IMR-90 (cell line): ENCODE measurements at regions not wholly inside any gene's neighbourhood (a gene's known extent, or its start where the extent isn't known, plus 50 kb on each side); places are given as distances from the start of the nearest gene placed in this dataset.

Experiments used
- ATAC-seq: fragments of 200-7000 bp; cut with Tn5 transposase; 2 replicates; pipeline ENCODE4 v1.9.1; 2020; ENCODE audit warnings: low read depth, mild to moderate bottlenecking, moderate library complexity
- BruUV-seq: library from RNA; stranded (reverse); fragments of 400-500 nt; replicated peaks from 2 replicates; lab custom pipeline; 2021; lab: Mats Ljungman, UMichigan
- CTCF ChIA-PET: fragments of 300-600 bp; formaldehyde crosslinking; extraction: SDS; loops from one replicate; lab custom pipeline; 2021; ENCODE audit warnings: antibody characterized with exemption; lab: Yijun Ruan, JAX
- POLR2A ChIA-PET: fragments of 300-600 bp; sonication (Branson Sonifier 250); formaldehyde crosslinking; loops from one replicate; lab custom pipeline; 2022; ENCODE audit warnings: antibody characterized with exemption; ENCODE audit not compliant: unreplicated experiment; lab: Charles Lee
- DNase-seq: peaks from one replicate; pipeline ENCODE4 v3.0.0; 2013
- H2AFZ ChIP-seq: replicated peaks from 2 replicates; pipeline ENCODE3; 2013; ENCODE audit warnings: low read length, mild to moderate bottlenecking; ENCODE audit not compliant: poor library complexity
- H2AK5ac ChIP-seq: 2 replicates; pipeline ENCODE4 v1.6.1; 2013; ENCODE audit warnings: low read depth, low read length, inconsistent platforms
- H2AK9ac ChIP-seq: replicated peaks from 2 replicates; pipeline ENCODE3; 2013; ENCODE audit warnings: mild to moderate bottlenecking, low read depth, low read length, moderate library complexity; ENCODE audit not compliant: poor library complexity
- H2BK120ac ChIP-seq: 2 replicates; pipeline ENCODE4 v1.6.1; 2013; ENCODE audit warnings: low read depth, low read length, inconsistent platforms
- H2BK15ac ChIP-seq: 3 replicates; pipeline ENCODE4 v1.6.1; 2013; ENCODE audit warnings: low read depth, low read length, inconsistent platforms
- H2BK20ac ChIP-seq: 2 replicates; pipeline ENCODE4 v1.6.1; 2013; ENCODE audit warnings: low read depth, mild to moderate bottlenecking, inconsistent platforms, low read length, moderate library complexity
- H2BK5ac ChIP-seq: 2 replicates; pipeline ENCODE4 v1.6.1; 2013; ENCODE audit warnings: mild to moderate bottlenecking, low read depth, low read length, inconsistent platforms; ENCODE audit not compliant: poor library complexity, severe bottlenecking
- H3K14ac ChIP-seq: replicated peaks from 2 replicates; pipeline ENCODE4 v1.6.1; 2013; ENCODE audit warnings: low read depth, low read length, inconsistent platforms
- H3K18ac ChIP-seq: 2 replicates; pipeline ENCODE4 v1.6.1; 2013; ENCODE audit warnings: low read depth, low read length, control low read depth
- H3K23ac ChIP-seq: 2 replicates; pipeline ENCODE4 v1.6.1; 2013; ENCODE audit warnings: low read depth, low read length, inconsistent platforms
- H3K27ac ChIP-seq: 2 replicates; pipeline ENCODE4 v1.5.1; 2013; ENCODE audit warnings: mild to moderate bottlenecking, control low read depth, low read length; ENCODE audit not compliant: insufficient read depth
- H3K27me3 ChIP-seq: 2 replicates; pipeline ENCODE4 v1.6.1; 2013; ENCODE audit warnings: low read length; ENCODE audit not compliant: control insufficient read depth, insufficient read depth
- H3K36me3 ChIP-seq: 2 replicates; pipeline ENCODE4 v1.6.1; 2013; ENCODE audit warnings: low read length, mixed read lengths; ENCODE audit not compliant: control insufficient read depth, insufficient read depth
- H3K4ac ChIP-seq: 2 replicates; pipeline ENCODE4 v1.6.1; 2013; ENCODE audit warnings: low read depth, low read length, inconsistent platforms
- H3K4me1 ChIP-seq: 2 replicates; pipeline ENCODE4 v1.6.1; 2013; ENCODE audit warnings: low read length, mixed read lengths; ENCODE audit not compliant: control insufficient read depth, insufficient read depth
- H3K4me2 ChIP-seq: 2 replicates; pipeline ENCODE4 v1.6.1; 2013; ENCODE audit warnings: low read depth, mild to moderate bottlenecking, control low read depth, low read length, moderate library complexity
- H3K4me3 ChIP-seq: 2 replicates; pipeline ENCODE4 v1.5.1; 2013; ENCODE audit warnings: low read depth, mild to moderate bottlenecking, control low read depth, low read length, moderate library complexity; ENCODE audit not compliant: insufficient read depth
- H3K56ac ChIP-seq: 2 replicates; pipeline ENCODE4 v1.6.1; 2013; ENCODE audit warnings: low read length, inconsistent platforms; ENCODE audit not compliant: insufficient read depth; ENCODE audit errors: extremely low read depth
- H3K79me1 ChIP-seq, 2 experiments: 2 replicates each; pipeline ENCODE4 v1.6.1; 2013; ENCODE audit warnings: low read length in 2 of 2, inconsistent platforms in 1 of 2, low read depth in 1 of 2
- H3K9ac ChIP-seq: 2 replicates; pipeline ENCODE4 v1.6.1; 2013; ENCODE audit warnings: low read depth, low read length, control low read depth
- H3K9me1 ChIP-seq: 2 replicates; pipeline ENCODE4 v1.6.1; 2013; ENCODE audit warnings: low read length, inconsistent platforms; ENCODE audit not compliant: insufficient read depth
- H3K9me3 ChIP-seq: 2 replicates; pipeline ENCODE4 v1.6.1; 2013; ENCODE audit warnings: low read length; ENCODE audit not compliant: control insufficient read depth, insufficient read depth
- H4K20me1 ChIP-seq: 2 replicates; pipeline ENCODE4 v1.6.1; 2013; ENCODE audit warnings: low read length, inconsistent platforms; ENCODE audit not compliant: insufficient read depth
- H4K5ac ChIP-seq: 2 replicates; pipeline ENCODE4 v1.6.1; 2013; ENCODE audit warnings: mild to moderate bottlenecking, low read depth, low read length, control low read depth
- H4K8ac ChIP-seq, 2 experiments: 2 replicates each; pipeline ENCODE4 v1.6.1; 2013; ENCODE audit warnings: low read depth in 2 of 2, low read length in 2 of 2, control low read depth in 1 of 2, inconsistent platforms in 1 of 2
- H4K91ac ChIP-seq: 2 replicates; pipeline ENCODE4 v1.6.1; 2013; ENCODE audit warnings: low read depth, low read length, inconsistent platforms; ENCODE audit not compliant: insufficient read depth
- BHLHE40 ChIP-seq: fragments of 150-350 bp; IDR thresholded peaks from 2 replicates; pipeline ENCODE4 v1.6.1; 2016; ENCODE audit warnings: mild to moderate bottlenecking, low read depth, low read length
- CTCF ChIP-seq: conservative IDR thresholded peaks from 2 replicates; pipeline ENCODE4 v1.5.1; 2012; ENCODE audit warnings: mild to moderate bottlenecking, low read depth, low read length, improper control_type of control experiment
- FOS ChIP-seq: fragments of 150-350 bp; IDR thresholded peaks from 2 replicates; pipeline ENCODE4 v1.6.1; 2016; ENCODE audit warnings: low read depth, low read length
- MAFK ChIP-seq: IDR thresholded peaks from 2 replicates; pipeline ENCODE4 v1.6.1; 2012; ENCODE audit warnings: low read depth, low read length, improper control_type of control experiment
- MAZ ChIP-seq: IDR thresholded peaks from 2 replicates; pipeline ENCODE4 v1.6.1; 2012; ENCODE audit warnings: low read depth, mild to moderate bottlenecking, low read length, improper control_type of control experiment, moderate library complexity, borderline replicate concordance
- RCOR1 ChIP-seq: IDR thresholded peaks from 2 replicates; pipeline ENCODE4 v1.6.1; 2012; ENCODE audit warnings: mild to moderate bottlenecking, low read length, improper control_type of control experiment; ENCODE audit not compliant: insufficient replicate concordance
- SMC3 ChIP-seq: fragments of 150-350 bp; IDR thresholded peaks from 2 replicates; pipeline ENCODE4 v1.6.1; 2016; ENCODE audit warnings: low read depth, mild to moderate bottlenecking, antibody characterized with exemption, low read length, moderate library complexity
- WGBS, 2 experiments: methylation state at CpG; one replicate each; pipeline versions ENCODE4 v1.1.5 to v1.1.7; 2013; ENCODE audit warnings: missing lambda C conversion rate in 2 of 2; ENCODE audit not compliant: insufficient read length in 1 of 2; ENCODE audit errors: extremely low coverage in 2 of 2; 5-methylcytosine and 5-hydroxymethylcytosine counted together
- dilution Hi-C: fragments of 300-500 bp; cut with HindIII; formaldehyde crosslinking; loops from one replicate; pipeline ENCODE4 v1.14.3; 2018; ENCODE audit warnings: low sequenced_read_pairs; ENCODE audit not compliant: unreplicated experiment
- in situ Hi-C: fragments of 300-500 bp; cut with MboI; formaldehyde crosslinking; loops from 3 replicates; pipeline ENCODE4 v1.14.3; 2019; ENCODE audit warnings: low sequenced_read_pairs, inconsistent platforms, mixed read lengths
- intact Hi-C: fragments of 100-400 bp; cut with micrococcal nuclease; formaldehyde crosslinking; loops from 2 replicates; pipeline ENCODE4 v1.10.0; 2022
- TF ChIP-seq, protein P1 (sequence below): fragments of 150-350 bp; IDR thresholded peaks from 2 replicates; pipeline ENCODE4 v1.6.1; 2016; ENCODE audit warnings: low read depth, mild to moderate bottlenecking, low read length, moderate library complexity, borderline replicate concordance

- DNase-seq (no peak), ATAC-seq (no peak)
- H3K27me3 ChIP-seq: no peaks in the 10 kb centered on the region
- H3K79me1 ChIP-seq: no peaks in the 10 kb centered on the region
- no TSS peak for BruUV-seq
- H2BK20ac ChIP-seq: no peak overlapping the region
- H3K14ac ChIP-seq: no peak overlapping the region
- H2AK5ac ChIP-seq: no peak overlapping the region
- no peaks in the 10 kb centered on the region for H3K9me3 ChIP-seq
- H3K23ac ChIP-seq: no peak overlapping the region
- H3K56ac ChIP-seq: no peak overlapping the region
- H2BK120ac ChIP-seq: no peak overlapping the region
- ChIA-PET POLR2A (no interaction called here), CTCF (no interaction called here)
- in situ Hi-C loops: no loop called here
- no peak overlapping the region for H4K5ac ChIP-seq
- no peak overlapping the region for H4K91ac ChIP-seq
- no peaks in the 10 kb centered on the region for H3K36me3 ChIP-seq
- no peak overlapping the region for H3K4ac ChIP-seq
- no peak overlapping the region for H3K4me2 ChIP-seq
- H4K20me1 ChIP-seq: no peaks in the 10 kb centered on the region
- intact Hi-C loops: no loop called here
- H3K9me1 ChIP-seq: no peaks in the 10 kb centered on the region
- no peak overlapping the region for H2BK15ac ChIP-seq
- no CpG with 5 or more reads among the region's 1 CpG for WGBS, 2 experiments
- H3K9ac ChIP-seq: no peak overlapping the region
- dilution Hi-C loops: no loop called here
- no peak overlapping the region for H4K8ac ChIP-seq
- H3K27ac ChIP-seq: no peak overlapping the region
- TF ChIP-seq FOS (no peak), SMC3 (no peak), MAFK (no peak), BHLHE40 (no peak), RCOR1 (no peak), MAZ (no peak), CTCF (no peak)
- TF ChIP-seq, protein P1, sequence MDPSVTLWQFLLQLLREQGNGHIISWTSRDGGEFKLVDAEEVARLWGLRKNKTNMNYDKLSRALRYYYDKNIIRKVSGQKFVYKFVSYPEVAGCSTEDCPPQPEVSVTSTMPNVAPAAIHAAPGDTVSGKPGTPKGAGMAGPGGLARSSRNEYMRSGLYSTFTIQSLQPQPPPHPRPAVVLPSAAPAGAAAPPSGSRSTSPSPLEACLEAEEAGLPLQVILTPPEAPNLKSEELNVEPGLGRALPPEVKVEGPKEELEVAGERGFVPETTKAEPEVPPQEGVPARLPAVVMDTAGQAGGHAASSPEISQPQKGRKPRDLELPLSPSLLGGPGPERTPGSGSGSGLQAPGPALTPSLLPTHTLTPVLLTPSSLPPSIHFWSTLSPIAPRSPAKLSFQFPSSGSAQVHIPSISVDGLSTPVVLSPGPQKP: no peak
- no peak overlapping the region for H3K4me3 ChIP-seq
- H3K4me1 ChIP-seq: no peaks in the 10 kb centered on the region
- no peak overlapping the region for H2AK9ac ChIP-seq
- H2BK5ac ChIP-seq: no peak overlapping the region
- no peak overlapping the region for H2AFZ ChIP-seq
- no peak overlapping the region for H3K18ac ChIP-seq
Observed at GRCh38 chr3:76361010-76361409, 575.7 kb upstream of the ZNF717 start.
